ENCODE measurements at regions not wholly inside any gene's neighbourhood (a gene's known extent, or its start where the extent isn't known, plus 50 kb on each side); places are given as distances from the start of the nearest gene placed in this dataset.
A peak's percentile ranks its signal among the peaks of the same experiment; 100 is the strongest.

DNA sequence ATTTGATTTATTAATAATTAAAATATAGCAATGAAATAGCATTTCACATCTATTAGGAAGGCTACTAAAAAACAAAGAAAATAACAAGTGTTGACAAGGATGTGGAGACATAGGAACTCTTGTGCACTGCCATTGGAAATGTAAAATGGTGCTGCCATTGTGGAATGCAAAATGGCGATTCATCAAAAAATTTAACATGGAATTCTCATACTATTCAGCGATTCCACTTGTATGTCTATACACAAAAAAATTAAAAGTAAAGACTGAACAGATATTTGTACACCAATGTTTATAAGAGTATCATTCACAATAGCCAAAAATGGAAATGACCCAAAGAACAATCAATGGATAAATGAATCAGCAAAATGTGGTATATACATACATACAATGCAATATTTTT is 101.3 kb upstream of the S1PR1 start (continued):
- TF ChIP-seq, protein P1, sequence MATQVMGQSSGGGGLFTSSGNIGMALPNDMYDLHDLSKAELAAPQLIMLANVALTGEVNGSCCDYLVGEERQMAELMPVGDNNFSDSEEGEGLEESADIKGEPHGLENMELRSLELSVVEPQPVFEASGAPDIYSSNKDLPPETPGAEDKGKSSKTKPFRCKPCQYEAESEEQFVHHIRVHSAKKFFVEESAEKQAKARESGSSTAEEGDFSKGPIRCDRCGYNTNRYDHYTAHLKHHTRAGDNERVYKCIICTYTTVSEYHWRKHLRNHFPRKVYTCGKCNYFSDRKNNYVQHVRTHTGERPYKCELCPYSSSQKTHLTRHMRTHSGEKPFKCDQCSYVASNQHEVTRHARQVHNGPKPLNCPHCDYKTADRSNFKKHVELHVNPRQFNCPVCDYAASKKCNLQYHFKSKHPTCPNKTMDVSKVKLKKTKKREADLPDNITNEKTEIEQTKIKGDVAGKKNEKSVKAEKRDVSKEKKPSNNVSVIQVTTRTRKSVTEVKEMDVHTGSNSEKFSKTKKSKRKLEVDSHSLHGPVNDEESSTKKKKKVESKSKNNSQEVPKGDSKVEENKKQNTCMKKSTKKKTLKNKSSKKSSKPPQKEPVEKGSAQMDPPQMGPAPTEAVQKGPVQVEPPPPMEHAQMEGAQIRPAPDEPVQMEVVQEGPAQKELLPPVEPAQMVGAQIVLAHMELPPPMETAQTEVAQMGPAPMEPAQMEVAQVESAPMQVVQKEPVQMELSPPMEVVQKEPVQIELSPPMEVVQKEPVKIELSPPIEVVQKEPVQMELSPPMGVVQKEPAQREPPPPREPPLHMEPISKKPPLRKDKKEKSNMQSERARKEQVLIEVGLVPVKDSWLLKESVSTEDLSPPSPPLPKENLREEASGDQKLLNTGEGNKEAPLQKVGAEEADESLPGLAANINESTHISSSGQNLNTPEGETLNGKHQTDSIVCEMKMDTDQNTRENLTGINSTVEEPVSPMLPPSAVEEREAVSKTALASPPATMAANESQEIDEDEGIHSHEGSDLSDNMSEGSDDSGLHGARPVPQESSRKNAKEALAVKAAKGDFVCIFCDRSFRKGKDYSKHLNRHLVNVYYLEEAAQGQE (IDR thresholded peaks at IDR 0.05; ENCODE audit: unreplicated experiment), result no peak
- no peak for TF ChIP-seq STAT1 (IDR thresholded peaks at IDR 0.05; ENCODE audit: unreplicated experiment)

DNA sequence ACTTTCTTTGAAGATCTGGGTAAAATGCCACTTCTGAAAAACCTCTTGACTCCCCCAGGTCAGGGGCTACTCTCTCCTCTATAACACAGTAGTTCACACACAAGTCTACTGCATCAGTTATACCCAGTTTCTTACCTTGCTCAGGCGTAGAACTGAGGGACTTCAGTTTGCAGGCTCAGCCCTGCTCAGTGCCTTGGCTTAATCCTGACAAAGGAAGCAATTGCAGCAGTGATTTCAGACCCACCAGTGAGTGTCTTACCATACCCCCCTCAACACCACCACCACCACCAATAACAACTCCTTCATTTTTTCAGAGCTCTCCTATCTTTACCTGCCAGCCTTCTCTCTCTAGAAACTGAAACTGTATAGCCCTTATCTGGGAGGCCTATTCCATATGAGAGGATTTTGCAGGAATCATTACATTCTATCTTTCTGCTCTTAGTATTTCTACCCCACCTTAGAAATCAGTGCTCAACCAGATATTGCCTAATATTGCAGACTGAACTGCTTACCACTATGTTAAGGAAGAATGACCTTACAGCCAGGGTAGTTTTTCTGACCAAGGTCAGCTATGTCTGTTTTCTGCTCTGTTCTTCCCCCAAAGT is 105.5 kb upstream of the S1PR1 start:
- H3K27me3 Mint-ChIP-seq (ENCODE audit: insufficient read depth, low read depth, poor library complexity), result no peaks in the 10 kb centered on the region
- 0 out of 2 replicates have a peak overlapping the region, but pooled peaks have one; percentile 12 for H2AFZ ChIP-seq
- no peaks in the 10 kb centered on the region for H3K36me3 Mint-ChIP-seq (ENCODE audit: low read depth)
- no peaks in the 10 kb centered on the region for H3K9me3 Mint-ChIP-seq
- no peak for ATAC-seq
- TF ChIP-seq ZNF114 (CRISPR knock-in tag; IDR thresholded peaks at IDR 0.05), result no peak
- TF ChIP-seq, protein P2, sequence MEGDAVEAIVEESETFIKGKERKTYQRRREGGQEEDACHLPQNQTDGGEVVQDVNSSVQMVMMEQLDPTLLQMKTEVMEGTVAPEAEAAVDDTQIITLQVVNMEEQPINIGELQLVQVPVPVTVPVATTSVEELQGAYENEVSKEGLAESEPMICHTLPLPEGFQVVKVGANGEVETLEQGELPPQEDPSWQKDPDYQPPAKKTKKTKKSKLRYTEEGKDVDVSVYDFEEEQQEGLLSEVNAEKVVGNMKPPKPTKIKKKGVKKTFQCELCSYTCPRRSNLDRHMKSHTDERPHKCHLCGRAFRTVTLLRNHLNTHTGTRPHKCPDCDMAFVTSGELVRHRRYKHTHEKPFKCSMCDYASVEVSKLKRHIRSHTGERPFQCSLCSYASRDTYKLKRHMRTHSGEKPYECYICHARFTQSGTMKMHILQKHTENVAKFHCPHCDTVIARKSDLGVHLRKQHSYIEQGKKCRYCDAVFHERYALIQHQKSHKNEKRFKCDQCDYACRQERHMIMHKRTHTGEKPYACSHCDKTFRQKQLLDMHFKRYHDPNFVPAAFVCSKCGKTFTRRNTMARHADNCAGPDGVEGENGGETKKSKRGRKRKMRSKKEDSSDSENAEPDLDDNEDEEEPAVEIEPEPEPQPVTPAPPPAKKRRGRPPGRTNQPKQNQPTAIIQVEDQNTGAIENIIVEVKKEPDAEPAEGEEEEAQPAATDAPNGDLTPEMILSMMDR (conservative IDR thresholded peaks at IDR 0.05; ENCODE audit: low read depth in 2 of 2), result no peak
- TF ChIP-seq, protein P3, sequence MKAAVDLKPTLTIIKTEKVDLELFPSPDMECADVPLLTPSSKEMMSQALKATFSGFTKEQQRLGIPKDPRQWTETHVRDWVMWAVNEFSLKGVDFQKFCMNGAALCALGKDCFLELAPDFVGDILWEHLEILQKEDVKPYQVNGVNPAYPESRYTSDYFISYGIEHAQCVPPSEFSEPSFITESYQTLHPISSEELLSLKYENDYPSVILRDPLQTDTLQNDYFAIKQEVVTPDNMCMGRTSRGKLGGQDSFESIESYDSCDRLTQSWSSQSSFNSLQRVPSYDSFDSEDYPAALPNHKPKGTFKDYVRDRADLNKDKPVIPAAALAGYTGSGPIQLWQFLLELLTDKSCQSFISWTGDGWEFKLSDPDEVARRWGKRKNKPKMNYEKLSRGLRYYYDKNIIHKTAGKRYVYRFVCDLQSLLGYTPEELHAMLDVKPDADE (IDR thresholded peaks at IDR 0.05), result no peak
- DNase-seq (ENCODE audit: low spot score), result no peak
- H3K9me2 ChIP-seq (ENCODE audit: insufficient read depth), result no peaks in the 10 kb centered on the region
- H3K27me3 ChIP-seq (ENCODE audit: insufficient read depth), result no peaks in the 10 kb centered on the region
- no peaks in the 10 kb centered on the region for H3F3A ChIP-seq (replicated peaks; ENCODE audit: low read depth)
- H4K20me1 ChIP-seq (replicated peaks; ENCODE audit: insufficient read depth), result no peaks in the 10 kb centered on the region
- H3K4me1 ChIP-seq (ENCODE audit: insufficient read depth), result peaks cover 24% of the 10 kb centered on the region
- H3K4me3 Mint-ChIP-seq, result no peak overlapping the region
- no peak overlapping the region for H3K27ac Mint-ChIP-seq
- H3K27ac ChIP-seq (ENCODE audit: low read depth), result no peak overlapping the region
- H3K79me2 ChIP-seq (replicated peaks; ENCODE audit: insufficient read depth), result no peaks in the 10 kb centered on the region
- no peak overlapping the region for H3K4me3 ChIP-seq
- H3K36me3 ChIP-seq (ENCODE audit: insufficient read depth), result no peaks in the 10 kb centered on the region
- no peak overlapping the region for H3K4me2 ChIP-seq
- peaks cover 32% of the 10 kb centered on the region for H3K4me1 Mint-ChIP-seq

DNA sequence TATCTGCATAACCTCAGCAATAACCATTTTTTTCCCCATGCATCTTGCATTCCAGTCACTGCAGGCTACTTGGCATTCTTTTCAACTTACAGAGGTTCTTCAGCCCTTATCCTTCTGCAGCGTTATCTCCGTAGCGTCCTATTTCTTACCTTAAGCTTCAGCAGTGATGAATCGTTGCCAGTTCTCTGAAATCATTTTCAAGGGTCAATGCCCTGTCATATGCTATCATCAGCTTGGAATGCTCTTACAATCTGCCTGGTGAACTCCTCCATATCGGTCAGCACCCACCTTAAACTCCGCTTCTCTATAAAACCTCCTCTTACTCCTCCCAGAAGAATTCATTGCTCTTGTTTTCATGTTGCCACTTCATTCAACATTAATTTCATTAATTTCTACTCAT is 105.1 kb upstream of the DPH5 start:
- Mint-ChIP-seq H3K27ac (no peak overlapping the region), H3K4me3 (no peak overlapping the region), H3K9me3 (no peaks in the 10 kb centered on the region), H3K27me3 (ENCODE audit: insufficient read depth, low read depth, poor library complexity) (no peaks in the 10 kb centered on the region), H3K36me3 (ENCODE audit: low read depth) (no peaks in the 10 kb centered on the region), H3K4me1 (peaks cover 26% of the 10 kb centered on the region)
- no peaks in the 10 kb centered on the region for H3K79me2 ChIP-seq (replicated peaks; ENCODE audit: insufficient read depth)
- no peaks in the 10 kb centered on the region for H3K36me3 ChIP-seq (ENCODE audit: insufficient read depth)
- H4K20me1 ChIP-seq (replicated peaks; ENCODE audit: insufficient read depth), result no peaks in the 10 kb centered on the region
- ATAC-seq (peak; percentile 29; the same call in 1 of the 3 replicates), DNase-seq (ENCODE audit: low spot score) (no peak)
- H3F3A ChIP-seq (replicated peaks; ENCODE audit: low read depth), result no peaks in the 10 kb centered on the region
- H3K4me2 ChIP-seq, result no peak overlapping the region
- no peak overlapping the region for H3K4me3 ChIP-seq
- no peaks in the 10 kb centered on the region for H3K9me2 ChIP-seq (ENCODE audit: insufficient read depth)
- H3K27ac ChIP-seq (ENCODE audit: low read depth), result no peak overlapping the region
- H3K4me1 ChIP-seq (ENCODE audit: insufficient read depth), result peaks cover 17% of the 10 kb centered on the region
- H3K27me3 ChIP-seq (ENCODE audit: insufficient read depth), result no peaks in the 10 kb centered on the region
- H2AFZ ChIP-seq, result no peak overlapping the region
- TF ChIP-seq, protein P3 (IDR thresholded peaks at IDR 0.05), result no peak
- TF ChIP-seq STAT1 (IDR thresholded peaks at IDR 0.05; ENCODE audit: unreplicated experiment) (no peak), CREB1 (CRISPR knock-in tag; IDR thresholded peaks at IDR 0.05; ENCODE audit: low read depth) (no peak), POLR2AphosphoS5 (IDR thresholded peaks at IDR 0.05; ENCODE audit: low read depth) (no peak), ZNF114 (CRISPR knock-in tag; IDR thresholded peaks at IDR 0.05) (no peak)
- TF ChIP-seq, protein P1 (IDR thresholded peaks at IDR 0.05; ENCODE audit: unreplicated experiment), result no peak

Measured in GM23338 (cell line).